NCI-H345 treated with DMSO at 0.1 percent for 48 hours (cell line): ENCODE measurements at regions not wholly inside any gene's neighbourhood (a gene's known extent, or its start where the extent isn't known, plus 50 kb on each side); places are given as distances from the start of the nearest gene placed in this dataset.
"Not testable (repeated sequence)": the region's sequence is repeated elsewhere in the genome, so short reads cannot be mapped to it uniquely, and the experiment has no call there.

Experiments
- DNase-seq: peaks from one replicate; lab custom pipeline; 2025; ENCODE audit not compliant: unreplicated experiment; lab: John Stamatoyannopoulos, UW

DNA sequence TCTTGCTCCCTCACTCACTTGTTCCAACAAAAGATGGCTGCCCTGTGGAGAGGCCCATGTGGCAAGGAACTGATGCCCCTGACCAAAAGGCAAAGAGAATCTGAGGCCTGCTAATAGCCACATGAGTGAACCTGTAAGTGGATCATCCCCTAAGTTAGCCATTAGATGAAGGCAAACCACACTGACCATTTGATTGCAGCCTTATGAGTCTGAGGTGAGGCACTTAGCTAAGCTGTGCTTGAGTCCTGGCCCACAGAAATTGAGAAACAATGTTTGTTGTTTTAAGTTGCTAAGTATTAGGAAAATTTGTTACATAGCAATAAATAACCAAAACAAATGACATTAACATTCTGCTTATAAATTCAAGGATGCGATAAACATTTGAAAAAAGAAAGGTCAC is 100.1 kb upstream of the BET1 start:
- no peak for DNase-seq

DNA sequence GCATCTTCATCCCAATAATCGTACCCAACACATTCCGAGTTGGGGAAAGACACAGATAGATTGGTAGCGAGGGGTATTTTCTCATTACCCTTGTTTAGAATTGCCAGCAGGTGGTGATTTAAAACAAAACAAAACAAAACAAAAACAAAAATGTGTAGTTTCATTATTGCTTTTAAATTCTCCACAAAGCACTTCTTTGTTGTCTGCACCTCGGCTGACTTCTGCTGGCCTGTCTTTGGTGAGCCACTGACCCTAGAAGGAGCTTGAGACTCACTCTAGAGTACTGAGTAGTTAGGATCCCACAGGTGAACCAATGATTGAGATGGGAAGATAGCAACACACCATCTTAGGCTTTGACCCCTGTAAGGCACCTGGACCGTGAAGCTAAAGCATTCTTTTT is 105.4 kb upstream of the BET1 start:
- DNase-seq, result no peak

DNA sequence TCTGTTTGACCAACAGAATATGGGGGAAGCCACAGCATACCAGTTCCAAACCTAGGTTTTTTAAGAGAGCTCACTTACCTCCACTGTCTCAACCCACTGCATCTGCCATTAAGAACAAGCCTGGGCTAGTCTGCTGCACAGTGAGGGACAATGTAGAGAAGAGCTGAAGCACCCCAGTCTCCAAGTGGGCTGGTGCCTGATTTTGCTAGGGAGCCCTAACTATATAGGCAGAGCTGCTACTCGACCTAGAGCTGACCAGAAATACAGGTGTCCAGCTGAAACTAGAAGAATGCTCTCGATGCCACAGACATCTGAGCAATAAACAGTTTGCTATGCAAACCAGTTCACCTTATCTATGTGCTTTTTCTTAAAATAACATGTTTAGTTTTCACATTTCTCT is 106.9 kb upstream of the BET1 start:
- no peak for DNase-seq

DNA sequence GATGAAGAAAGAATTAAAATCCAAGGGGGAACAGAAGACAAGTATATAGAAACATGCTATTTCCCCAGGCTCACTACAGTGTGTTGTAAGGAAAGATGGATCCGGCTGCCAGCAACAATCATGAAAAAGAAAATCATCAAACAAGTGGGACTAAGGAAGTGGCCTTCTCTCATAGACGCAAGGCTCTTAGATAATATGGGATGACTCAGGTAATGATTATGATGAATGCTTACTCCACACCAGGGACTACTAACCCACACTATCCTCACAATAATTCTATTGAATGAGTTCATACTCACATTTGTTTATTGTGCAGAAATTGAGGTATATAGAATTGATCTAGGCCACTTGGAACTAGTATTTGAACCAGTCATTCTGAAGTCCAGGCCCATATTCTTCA is 111.2 kb upstream of the BET1 start:
- no peak for DNase-seq

DNA sequence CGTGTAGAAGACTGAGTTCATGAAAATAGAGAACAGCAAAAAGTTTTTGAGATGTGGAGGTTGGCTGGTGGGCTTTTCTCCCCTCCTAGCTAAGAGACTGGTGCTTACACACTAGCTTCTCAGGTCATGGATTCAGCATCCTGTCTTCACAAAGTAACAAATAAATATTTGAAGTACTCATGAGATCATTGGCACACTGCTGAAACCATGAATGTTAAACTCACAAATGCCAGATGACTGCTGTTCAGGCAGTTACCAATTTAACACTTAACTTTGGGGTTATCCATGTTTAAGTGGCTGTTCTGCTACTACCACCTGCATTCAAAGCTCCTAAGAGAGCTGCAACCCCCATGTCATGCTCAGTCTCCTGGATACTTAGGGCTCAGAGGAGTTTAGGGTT is 119.0 kb upstream of the BET1 start:
- no peak for DNase-seq

DNA sequence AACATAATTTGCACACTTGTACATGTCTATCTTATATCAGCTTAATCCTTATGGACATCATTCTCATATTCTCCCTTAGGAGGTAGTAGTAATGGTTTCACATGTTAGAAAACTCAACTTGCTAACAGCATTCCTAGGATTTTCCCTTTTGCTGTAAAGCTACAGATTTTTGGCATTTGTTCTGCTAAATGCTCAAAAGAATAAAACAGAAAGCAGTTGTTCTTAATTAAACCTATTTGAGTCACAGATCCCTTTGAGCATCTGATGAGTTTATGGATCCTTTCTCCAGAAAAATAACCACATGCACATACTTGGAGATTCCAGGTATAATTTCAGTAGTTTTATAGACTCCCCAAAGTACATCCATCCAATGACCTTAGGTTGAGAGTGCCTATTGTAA is 122.9 kb upstream of the BET1 start:
- DNase-seq, result no peak

DNA sequence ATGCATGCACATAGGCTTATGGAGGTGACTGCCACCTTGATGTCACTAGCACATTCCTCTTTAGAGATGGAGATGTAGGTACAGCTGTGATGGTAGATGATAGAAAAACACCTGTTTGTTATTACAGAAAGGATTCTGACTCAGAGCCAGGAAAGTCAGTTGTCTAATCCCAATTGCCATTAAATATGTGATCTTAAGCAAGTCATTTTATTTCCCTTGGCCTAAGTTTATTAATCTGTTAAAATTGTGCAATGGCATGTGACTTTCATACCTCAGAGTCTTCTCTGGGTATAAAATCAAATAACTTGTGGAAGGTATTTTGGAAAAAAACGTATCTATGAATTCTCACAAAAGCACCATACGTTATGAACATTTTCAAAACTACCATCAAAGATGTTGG is 123.9 kb upstream of the BET1 start:
- DNase-seq, result no peak

DNA sequence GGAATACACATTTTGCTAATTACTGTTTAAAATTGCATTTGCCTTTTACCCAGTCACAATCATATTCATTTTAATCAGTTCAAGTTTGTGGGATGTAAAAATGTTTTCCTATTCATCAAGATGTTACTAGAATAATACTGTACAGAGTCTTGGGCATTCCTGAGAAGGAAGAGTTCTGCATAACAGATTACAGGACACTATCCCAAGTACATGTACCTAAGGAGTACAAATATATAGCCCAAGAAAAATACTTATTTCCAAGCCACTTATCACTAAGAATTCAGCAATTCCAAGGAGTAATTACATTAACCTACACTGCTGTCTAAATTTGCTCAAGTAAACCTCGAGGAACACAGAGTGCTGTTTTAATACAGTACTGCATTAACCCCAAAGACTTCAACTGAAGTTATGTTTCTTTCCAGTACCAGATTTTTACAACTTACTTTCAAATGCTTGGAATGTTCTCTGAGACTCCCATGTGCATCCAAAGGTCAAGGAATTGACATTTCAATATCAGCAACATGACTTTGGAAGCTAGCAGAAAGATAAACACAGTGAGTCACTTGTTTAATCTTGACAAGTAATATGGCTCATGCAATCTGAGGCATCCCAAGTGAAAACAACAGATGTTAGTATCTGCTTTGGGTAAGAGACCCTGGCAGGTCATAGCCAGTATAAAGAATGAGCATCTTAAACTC is 125.4 kb upstream of the BET1 start:
- no peak for DNase-seq

DNA sequence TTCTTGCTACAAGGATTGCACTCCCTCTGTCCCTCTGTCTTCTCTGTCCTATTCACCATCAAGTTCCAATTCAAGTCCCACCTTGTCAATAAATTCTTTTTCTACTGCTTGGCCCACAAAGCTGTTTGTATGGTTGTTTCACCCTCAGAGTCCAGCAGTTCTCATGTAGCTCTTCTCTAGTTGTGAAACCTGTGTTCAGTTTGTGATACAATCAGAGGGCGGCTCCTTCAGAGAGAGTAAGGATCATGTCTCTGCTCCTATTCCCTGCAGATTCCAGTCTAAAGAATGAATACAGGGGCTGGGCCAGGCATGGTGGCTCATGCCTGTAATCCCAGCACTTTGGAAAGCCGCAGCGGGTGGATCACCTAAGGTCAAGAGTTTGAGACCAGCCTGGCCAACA is 126.6 kb upstream of the BET1 start:
- DNase-seq, result no peak

DNA sequence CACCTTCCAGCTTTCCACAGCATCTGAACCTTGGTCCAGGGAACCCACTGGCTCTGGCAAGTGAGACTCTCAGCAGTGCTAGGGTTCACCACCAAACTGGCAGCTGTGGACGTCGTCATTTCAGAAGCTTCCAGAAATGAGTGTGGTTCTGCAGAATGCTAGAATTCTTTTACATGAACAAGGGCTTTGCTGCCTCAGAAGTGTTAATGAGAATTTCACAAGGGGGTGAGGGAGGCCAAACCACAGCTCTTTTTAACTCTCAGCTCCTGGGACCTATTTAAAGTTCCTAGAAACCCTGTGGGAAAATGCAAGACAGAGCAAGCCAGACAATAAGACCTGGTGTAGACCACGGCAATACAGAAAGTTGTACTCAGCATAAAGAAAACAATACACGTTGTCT is 129.3 kb upstream of the BET1 start:
- DNase-seq, result no peak

DNA sequence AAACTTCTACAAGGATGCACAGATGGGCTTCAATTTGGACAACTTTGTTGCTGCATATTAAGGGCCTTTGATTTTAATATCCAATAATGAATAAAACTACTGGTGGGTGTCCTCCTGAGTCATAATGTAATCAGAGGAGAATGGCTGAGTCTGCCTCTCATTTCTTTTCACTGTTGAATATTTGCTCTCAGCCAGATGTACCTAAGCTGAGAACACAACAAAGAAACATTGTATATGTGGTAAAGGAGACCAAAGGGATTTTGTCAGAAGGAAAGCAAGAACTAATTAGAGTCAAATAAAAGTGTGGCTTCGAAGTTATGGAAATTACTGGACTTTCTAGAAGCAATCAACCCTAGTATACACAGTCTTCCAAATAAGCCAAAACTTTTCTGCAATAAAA is 131.0 kb upstream of the BET1 start:
- no peak for DNase-seq

DNA sequence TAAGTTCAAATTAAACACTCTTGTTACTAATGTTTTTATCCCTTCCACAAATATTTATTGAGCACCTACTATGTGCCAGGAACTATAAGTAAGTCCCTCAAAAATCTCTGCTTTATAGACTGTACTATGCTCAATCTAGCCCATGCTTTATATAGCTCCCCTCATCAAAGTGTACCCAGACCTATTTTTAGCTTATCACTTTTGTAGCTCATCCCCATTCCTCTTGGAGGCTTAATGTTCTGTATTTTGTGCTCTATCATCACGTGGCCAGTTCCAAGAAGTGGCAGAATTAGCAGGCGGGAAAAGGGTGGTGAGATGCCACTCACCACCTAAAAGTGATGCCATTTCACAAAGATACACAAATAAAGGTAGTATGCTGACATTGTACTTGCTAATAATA is 138.1 kb upstream of the BET1 start:
- no peak for DNase-seq

DNA sequence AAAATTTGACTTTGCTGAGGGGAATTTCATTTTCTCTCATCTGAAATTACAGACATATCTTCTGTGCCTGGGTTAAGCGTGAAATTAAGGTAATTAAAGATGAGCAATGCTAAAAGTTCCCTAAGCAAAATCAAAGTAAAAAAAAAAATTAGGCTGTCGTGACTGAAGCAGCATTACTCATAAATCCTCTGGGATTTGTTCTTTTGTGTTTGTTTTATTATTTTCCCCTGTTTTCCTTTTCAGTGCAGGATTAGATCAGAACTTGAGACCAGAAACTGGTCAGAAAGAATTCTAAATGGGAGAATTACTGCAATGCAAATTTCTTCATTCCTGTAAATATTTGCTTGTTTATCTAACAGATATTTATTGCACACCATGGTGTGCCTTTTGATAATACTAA is 141.4 kb upstream of the BET1 start:
- DNase-seq, result no peak

DNA sequence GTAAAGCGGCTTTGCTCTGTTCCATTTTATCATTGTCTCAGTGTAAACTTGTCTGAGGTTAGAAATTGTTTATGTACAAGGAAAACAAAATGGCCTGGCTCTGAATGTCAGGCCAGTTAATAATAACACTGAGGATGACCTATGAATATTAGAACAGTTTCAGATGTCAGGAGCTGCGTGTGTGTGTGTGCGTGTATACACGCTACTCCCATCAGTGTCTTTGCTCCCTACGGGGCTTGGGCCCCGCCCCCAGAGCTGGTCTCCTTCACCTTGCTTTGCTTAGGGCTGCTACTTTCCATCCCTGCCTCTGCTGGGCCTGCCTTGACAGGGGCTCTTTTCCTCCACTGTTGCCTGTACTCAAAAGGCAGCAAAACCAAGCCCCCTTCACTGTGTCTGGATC is 142.3 kb upstream of the BET1 start:
- DNase-seq, result no peak

DNA sequence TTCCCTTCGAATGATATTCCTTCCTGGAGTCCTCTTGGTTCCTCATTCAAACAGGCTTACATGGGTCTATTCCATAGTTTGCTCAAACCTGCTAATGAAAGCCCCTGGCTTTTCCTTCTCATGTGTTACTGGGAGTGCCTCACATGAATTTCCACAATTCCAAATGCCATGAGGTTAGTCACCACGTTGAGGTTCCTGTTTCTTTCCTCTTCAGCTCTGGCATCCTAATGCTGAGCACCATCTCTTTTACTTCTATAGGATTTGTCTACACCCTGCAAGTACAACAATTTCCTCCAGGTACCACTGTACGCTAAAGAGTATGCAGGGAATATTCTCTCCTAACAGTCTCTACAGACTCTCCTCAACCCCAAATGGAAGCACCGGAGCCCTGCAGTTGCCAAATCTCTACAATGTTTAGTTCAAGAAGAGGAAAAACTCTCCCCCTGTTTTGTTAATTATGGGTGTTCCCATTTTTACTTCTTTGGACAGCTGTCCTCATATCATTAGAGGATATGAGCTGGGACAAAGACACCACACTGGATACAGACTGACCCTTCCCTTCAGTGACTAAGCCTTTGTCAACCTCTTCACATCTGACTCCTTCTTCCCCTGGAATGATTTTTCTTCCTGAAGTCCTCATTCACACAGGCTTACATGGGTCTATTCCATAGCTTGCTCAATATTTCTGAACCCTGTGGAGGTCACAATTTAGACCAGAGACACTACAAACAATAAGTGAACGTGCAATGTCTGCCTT is 145.8 kb upstream of the BET1 start:
- DNase-seq, result no peak

DNA sequence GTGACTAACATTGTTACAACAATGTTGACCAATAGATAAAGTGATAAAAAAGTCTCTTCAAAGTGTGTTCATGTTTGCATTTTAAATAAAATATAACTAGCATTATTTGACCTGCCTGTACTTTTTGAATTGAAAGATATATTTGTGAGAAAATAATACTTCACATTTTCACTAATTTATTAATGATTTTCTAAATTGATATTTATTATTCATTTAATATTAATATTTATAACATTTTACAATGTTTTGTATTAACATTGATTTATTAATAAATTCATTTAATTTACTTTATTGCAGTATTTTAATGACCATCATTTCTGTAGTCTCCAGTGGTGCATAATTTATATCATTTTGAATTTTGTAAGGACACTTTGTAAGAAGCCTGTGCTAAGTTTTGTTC is 150.0 kb upstream of the BET1 start:
- DNase-seq, result no peak

DNA sequence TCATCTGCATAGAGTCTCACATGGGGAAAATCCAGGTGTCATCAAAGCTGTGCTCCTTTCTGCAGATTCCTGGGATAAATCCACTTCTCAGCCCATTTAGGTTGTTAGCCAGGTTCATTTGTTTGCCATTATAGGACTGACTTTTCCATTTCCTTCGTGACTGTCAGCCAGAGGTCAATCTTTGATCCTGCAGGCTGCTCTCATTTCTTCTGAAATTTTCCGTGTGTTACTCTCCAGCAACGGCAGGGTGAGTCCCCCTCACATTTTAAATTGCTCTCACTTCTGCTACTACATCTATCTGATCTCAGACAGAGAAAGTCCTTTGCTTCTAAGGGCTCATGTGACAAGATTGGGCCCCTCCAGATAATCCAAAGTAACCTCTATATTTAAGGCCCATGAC is 150.7 kb upstream of the BET1 start:
- DNase-seq, result no peak

DNA sequence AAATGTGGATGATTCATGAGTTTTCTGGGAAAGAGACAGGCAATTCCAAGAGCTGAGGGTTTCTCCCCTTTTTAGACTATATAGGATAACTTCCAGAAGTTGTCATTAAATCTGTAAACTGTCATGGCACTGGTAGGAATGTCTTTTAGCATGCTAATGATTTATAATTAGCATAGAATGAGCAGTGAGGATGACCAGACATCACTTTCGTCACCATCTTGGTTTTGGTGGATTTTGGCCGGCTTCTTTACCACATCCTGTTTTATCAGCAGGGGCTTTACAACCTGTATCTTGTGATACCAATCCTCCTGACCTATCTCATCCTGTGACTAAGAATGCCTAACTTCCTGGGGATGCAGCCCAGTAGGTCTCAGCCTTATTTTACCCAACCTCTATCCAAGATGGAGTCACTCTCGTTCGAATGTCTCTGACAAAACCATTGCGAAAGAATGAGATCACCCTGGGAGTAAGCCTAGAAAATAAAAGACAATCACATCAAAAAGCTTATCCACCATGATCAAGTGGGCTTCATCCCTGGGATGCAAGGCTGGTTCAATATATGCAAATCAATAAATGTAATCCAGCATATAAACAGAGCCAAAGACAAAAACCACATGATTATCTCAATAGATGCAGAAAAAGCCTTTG is 153.6 kb upstream of the BET1 start:
- DNase-seq, result not testable (repeated sequence)

DNA sequence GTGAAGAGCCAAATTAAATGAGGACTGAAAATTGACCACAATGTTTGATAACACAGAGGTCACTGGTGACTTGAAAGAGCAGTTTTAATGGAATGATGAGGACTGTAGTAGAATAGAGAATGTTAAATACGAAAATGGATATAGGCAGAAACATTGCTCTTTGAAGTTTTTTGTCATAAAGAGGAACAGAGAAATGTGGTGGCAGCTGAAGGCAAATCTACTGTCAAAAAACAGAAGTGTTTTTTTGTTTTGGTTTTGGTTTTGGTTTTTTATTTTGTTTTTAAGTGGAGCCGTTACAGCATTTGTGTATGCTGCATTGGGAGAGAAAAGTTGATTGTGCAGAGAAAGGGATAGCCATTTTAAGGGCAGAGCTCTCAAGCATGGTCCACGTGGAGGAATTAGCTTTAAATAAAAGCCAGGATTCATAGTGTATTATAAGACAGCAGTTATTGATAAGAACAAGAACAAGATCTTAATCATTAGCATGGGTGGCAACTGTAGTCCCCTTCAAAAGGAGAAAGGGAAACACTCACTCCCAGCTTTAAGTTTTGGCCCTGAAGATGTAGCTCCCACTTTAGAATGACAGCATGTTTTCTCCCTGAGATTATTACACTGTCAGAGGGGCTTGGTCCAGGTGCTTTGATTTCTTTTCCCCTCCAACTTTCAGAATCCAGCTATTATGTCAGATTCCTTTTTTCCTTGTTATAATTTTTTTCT is 156.7 kb upstream of the BET1 start:
- DNase-seq, result no peak

DNA sequence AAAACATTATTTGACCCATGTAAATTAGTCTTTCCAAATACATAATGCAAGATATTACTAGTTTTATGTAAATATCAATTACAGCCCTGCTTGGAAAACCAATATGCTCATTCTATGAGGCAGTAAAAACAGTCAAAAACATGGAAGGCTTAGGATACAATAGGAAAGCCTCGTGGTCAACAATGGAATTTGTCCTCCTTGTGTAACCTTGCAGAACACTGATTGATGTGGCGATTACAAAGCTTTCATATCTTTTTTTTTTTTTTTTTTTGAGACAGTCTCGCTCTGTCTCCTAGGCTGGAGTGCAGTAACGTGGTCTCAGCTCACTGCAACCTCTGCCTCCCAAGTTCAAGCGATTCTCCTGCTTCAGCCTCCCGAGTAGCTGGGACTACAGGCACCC is 157.3 kb upstream of the BET1 start:
- DNase-seq, result no peak

DNA sequence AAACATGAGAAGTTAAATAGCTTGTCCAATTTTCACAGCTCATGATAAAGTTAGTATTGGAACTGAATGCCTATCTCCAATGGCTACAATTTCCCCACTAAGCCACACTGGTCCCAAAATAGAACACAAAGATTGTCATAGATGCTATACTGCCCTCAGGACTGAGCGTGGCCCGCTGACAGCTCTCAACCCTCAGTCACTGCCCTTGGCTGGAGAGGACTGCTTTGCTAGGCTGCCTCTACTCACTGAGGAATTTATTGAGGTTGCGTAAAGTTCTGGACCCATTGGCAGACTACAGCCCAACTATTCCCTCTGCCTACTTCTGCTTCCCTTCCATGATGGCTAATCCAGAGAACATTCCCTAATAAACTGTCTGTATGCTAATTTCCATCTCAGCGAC is 165.5 kb upstream of the BET1 start:
- no peak for DNase-seq

DNA sequence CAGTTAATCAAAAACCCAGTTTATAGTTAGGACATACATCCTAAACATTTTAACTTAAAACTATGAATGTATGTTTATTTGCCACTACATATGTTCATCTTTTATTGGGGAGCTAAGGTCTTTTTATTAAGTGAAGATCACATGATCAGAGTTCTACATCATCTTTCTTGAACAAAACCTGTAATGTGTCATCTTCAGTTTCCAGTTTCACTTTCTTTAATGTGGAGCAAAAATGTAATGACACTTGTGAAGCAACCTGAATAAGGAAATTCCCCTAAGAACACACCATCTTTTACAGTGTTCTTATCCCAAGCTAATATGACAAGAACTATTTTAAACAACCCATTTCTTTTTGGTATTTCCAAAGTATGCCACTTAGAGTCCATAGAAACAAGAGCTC is 166.7 kb upstream of the BET1 start:
- DNase-seq, result no peak
